ENCODE measurements at regions not wholly inside any gene's neighbourhood (a gene's known extent, or its start where the extent isn't known, plus 50 kb on each side); places are given as distances from the start of the nearest gene placed in this dataset.

DNA sequence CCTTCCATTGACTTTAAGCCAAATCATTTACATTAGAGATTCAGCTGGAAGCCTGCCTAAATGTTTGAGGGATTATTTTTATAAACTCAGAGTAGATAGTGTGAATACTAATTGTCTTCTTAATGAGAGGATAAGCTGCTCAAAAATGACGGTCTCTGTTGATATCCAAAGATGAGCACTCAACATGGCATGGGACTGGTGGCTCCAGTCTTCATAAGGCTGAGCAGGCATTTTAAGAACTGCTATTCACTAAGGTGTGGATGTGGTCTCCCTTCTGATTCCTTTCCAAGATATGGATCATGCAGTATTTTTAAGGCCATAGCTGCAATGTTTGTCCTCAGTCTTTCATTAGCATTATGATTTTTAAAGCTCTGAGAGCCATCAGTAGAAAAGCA lies 377.5 kb upstream of the RIOK2 start:
- TF ChIP-seq KLF1 (tag by site-specific recombination; IDR thresholded peaks at IDR 0.05) (no peak), ZNF777 (tag by site-specific recombination; IDR thresholded peaks at IDR 0.05; ENCODE audit: borderline replicate concordance) (no peak), ZNF16 (tag by site-specific recombination; IDR thresholded peaks at IDR 0.05; ENCODE audit: low read depth) (no peak), ZBTB48 (tag by site-specific recombination; IDR thresholded peaks at IDR 0.05) (no peak), ZNF629 (tag by site-specific recombination; IDR thresholded peaks at IDR 0.05) (no peak), KLF7 (tag by site-specific recombination; IDR thresholded peaks at IDR 0.05; ENCODE audit: borderline replicate concordance) (no peak), ZFP41 (tag by site-specific recombination; IDR thresholded peaks at IDR 0.05; ENCODE audit: borderline replicate concordance) (no peak), ZNF544 (tag by site-specific recombination; IDR thresholded peaks at IDR 0.05) (no peak), MZF1 (tag by site-specific recombination; IDR thresholded peaks at IDR 0.05; ENCODE audit: borderline replicate concordance) (no peak), ZNF292 (tag by site-specific recombination; IDR thresholded peaks at IDR 0.05; ENCODE audit: borderline replicate concordance, low read depth) (no peak)
- H3K36me3 ChIP-seq (ENCODE audit: control insufficient read depth in 2 of 2, insufficient read depth in 1 of 2, low read length in 2 of 2), result no peaks in the 10 kb centered on the region
- POLR2A ChIA-PET, result no interaction called here
- no peak overlapping the region for H3K27ac ChIP-seq (ENCODE audit: extremely low read depth, low read depth, low read length)
- no peaks in the 10 kb centered on the region for H3K4me1 ChIP-seq (ENCODE audit: control insufficient read depth, insufficient read depth, low read length)
- H3K4me3 ChIP-seq (ENCODE audit: low read depth, low read length), result no peak overlapping the region
- no peaks in the 10 kb centered on the region for H3K9me3 ChIP-seq (ENCODE audit: control insufficient read depth, insufficient read depth, low read depth, low read length)
- CTCF ChIA-PET, result interaction anchor here (0.9 kb wide), 1 partner anchor 26 kb away, joined by 11 read pairs; no protein-coding TSS in a partner anchor

DNA sequence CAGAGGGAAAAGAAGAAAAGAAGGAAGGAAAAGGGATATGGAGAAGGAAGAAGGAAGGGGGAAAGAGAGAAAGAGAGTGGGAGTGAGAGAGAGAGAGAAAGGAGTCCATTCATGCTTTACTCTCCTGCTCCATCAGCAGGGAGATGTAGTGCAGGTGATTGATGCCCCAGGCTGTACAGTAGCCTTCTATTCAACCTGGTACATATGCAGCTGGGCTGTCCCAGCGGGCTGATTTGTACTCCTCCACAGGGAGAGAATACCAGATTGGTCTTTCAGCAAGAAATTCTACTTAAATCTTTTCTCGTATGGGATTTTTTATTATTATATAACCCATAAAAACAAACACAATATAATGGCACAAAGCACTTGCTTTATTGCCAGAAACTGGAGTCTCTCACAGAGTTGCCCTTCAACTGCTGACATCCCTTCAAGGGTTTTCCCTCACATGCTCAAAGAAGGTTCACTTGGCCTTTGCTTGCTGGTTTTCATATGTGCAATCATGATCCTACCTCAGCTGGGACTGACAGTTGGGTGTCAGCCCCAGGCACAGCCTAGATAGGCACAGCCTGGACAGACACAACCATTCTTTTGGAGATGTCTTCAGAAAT lies 380.1 kb upstream of the RIOK2 start:
- no peaks in the 10 kb centered on the region for H3K9me3 ChIP-seq (ENCODE audit: control insufficient read depth, insufficient read depth, low read depth, low read length)
- H3K4me1 ChIP-seq (ENCODE audit: control insufficient read depth, insufficient read depth, low read length), result no peaks in the 10 kb centered on the region
- no peak overlapping the region for H3K27ac ChIP-seq (ENCODE audit: extremely low read depth, low read depth, low read length)
- H3K36me3 ChIP-seq (ENCODE audit: control insufficient read depth in 2 of 2, insufficient read depth in 1 of 2, low read length in 2 of 2), result no peaks in the 10 kb centered on the region
- POLR2A ChIA-PET, result no interaction called here
- CTCF ChIA-PET, result no interaction called here
- H3K4me3 ChIP-seq (ENCODE audit: low read depth, low read length), result no peak overlapping the region
- TF ChIP-seq OSR2 (tag by site-specific recombination; IDR thresholded peaks at IDR 0.05) (no peak), ZSCAN23 (tag by site-specific recombination; IDR thresholded peaks at IDR 0.05) (no peak), ZNF792 (tag by site-specific recombination; IDR thresholded peaks at IDR 0.05) (no peak), ZNF423 (tag by site-specific recombination; IDR thresholded peaks at IDR 0.05) (no peak), HOXC10 (CRISPR knock-in tag; IDR thresholded peaks at IDR 0.05) (no peak), ZNF626 (tag by site-specific recombination; IDR thresholded peaks at IDR 0.05) (no peak), EGR2 (tag by site-specific recombination; IDR thresholded peaks at IDR 0.05; ENCODE audit: low read depth) (no peak), ZNF133 (tag by site-specific recombination; IDR thresholded peaks at IDR 0.05) (no peak)
- TF ChIP-seq, protein P1, sequence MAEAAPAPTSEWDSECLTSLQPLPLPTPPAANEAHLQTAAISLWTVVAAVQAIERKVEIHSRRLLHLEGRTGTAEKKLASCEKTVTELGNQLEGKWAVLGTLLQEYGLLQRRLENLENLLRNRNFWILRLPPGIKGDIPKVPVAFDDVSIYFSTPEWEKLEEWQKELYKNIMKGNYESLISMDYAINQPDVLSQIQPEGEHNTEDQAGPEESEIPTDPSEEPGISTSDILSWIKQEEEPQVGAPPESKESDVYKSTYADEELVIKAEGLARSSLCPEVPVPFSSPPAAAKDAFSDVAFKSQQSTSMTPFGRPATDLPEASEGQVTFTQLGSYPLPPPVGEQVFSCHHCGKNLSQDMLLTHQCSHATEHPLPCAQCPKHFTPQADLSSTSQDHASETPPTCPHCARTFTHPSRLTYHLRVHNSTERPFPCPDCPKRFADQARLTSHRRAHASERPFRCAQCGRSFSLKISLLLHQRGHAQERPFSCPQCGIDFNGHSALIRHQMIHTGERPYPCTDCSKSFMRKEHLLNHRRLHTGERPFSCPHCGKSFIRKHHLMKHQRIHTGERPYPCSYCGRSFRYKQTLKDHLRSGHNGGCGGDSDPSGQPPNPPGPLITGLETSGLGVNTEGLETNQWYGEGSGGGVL (tag by site-specific recombination; IDR thresholded peaks at IDR 0.05), result no peak
- TF ChIP-seq, protein P2, sequence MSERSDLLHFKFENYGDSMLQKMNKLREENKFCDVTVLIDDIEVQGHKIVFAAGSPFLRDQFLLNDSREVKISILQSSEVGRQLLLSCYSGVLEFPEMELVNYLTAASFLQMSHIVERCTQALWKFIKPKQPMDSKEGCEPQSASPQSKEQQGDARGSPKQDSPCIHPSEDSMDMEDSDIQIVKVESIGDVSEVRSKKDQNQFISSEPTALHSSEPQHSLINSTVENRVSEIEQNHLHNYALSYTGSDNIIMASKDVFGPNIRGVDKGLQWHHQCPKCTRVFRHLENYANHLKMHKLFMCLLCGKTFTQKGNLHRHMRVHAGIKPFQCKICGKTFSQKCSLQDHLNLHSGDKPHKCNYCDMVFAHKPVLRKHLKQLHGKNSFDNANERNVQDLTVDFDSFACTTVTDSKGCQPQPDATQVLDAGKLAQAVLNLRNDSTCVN (tag by site-specific recombination; optimal IDR thresholded peaks at IDR 0.05), result no peak
- TF ChIP-seq, protein P3, sequence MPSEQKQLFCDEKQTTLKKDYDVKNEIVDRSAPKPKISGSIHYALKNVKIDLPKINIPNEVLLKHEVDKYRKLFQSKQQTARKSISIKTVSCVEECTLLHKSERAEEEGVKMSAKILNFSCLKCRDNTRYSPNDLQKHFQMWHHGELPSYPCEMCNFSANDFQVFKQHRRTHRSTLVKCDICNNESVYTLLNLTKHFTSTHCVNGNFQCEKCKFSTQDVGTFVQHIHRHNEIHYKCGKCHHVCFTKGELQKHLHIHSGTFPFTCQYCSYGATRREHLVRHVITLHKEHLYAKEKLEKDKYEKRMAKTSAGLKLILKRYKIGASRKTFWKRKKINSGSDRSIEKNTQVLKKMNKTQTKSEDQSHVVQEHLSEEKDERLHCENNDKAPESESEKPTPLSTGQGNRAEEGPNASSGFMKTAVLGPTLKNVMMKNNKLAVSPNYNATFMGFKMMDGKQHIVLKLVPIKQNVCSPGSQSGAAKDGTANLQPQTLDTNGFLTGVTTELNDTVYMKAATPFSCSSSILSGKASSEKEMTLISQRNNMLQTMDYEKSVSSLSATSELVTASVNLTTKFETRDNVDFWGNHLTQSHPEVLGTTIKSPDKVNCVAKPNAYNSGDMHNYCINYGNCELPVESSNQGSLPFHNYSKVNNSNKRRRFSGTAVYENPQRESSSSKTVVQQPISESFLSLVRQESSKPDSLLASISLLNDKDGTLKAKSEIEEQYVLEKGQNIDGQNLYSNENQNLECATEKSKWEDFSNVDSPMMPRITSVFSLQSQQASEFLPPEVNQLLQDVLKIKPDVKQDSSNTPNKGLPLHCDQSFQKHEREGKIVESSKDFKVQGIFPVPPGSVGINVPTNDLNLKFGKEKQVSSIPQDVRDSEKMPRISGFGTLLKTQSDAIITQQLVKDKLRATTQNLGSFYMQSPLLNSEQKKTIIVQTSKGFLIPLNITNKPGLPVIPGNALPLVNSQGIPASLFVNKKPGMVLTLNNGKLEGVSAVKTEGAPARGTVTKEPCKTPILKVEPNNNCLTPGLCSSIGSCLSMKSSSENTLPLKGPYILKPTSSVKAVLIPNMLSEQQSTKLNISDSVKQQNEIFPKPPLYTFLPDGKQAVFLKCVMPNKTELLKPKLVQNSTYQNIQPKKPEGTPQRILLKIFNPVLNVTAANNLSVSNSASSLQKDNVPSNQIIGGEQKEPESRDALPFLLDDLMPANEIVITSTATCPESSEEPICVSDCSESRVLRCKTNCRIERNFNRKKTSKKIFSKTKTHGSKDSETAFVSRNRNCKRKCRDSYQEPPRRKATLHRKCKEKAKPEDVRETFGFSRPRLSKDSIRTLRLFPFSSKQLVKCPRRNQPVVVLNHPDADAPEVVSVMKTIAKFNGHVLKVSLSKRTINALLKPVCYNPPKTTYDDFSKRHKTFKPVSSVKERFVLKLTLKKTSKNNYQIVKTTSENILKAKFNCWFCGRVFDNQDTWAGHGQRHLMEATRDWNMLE (tag by site-specific recombination; conservative IDR thresholded peaks at IDR 0.05; ENCODE audit: low read depth), result no peak
- TF ChIP-seq, protein P4, sequence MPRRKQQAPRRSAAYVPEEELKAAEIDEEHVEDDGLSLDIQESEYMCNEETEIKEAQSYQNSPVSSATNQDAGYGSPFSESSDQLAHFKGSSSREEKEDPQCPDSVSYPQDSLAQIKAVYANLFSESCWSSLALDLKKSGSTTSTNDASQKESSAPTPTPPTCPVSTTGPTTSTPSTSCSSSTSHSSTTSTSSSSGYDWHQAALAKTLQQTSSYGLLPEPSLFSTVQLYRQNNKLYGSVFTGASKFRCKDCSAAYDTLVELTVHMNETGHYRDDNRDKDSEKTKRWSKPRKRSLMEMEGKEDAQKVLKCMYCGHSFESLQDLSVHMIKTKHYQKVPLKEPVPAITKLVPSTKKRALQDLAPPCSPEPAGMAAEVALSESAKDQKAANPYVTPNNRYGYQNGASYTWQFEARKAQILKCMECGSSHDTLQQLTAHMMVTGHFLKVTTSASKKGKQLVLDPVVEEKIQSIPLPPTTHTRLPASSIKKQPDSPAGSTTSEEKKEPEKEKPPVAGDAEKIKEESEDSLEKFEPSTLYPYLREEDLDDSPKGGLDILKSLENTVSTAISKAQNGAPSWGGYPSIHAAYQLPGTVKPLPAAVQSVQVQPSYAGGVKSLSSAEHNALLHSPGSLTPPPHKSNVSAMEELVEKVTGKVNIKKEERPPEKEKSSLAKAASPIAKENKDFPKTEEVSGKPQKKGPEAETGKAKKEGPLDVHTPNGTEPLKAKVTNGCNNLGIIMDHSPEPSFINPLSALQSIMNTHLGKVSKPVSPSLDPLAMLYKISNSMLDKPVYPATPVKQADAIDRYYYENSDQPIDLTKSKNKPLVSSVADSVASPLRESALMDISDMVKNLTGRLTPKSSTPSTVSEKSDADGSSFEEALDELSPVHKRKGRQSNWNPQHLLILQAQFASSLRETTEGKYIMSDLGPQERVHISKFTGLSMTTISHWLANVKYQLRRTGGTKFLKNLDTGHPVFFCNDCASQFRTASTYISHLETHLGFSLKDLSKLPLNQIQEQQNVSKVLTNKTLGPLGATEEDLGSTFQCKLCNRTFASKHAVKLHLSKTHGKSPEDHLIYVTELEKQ (tag by site-specific recombination; IDR thresholded peaks at IDR 0.05; ENCODE audit: borderline replicate concordance), result no peak
